Endothelial cell (in vitro differentiated cells): ENCODE measurements at regions not wholly inside any gene's neighbourhood (a gene's known extent, or its start where the extent isn't known, plus 50 kb on each side); places are given as distances from the start of the nearest gene placed in this dataset.

Experiments
- DNase-seq: peaks from one replicate; pipeline ENCODE4 v3.0.0; 2021; ENCODE audit warnings: low spot score
- H3K27ac Mint-ChIP-seq: one replicate; pipeline ENCODE4 v1.8.0; 2021; ENCODE audit warnings: mixed read lengths, inconsistent platforms; ENCODE audit not compliant: unreplicated experiment
- H3K27me3 Mint-ChIP-seq: one replicate; pipeline ENCODE4 v1.8.0; 2021; ENCODE audit warnings: mild to moderate bottlenecking, moderate library complexity, mixed read lengths, inconsistent platforms; ENCODE audit not compliant: unreplicated experiment
- H3K36me3 Mint-ChIP-seq: one replicate; pipeline ENCODE4 v1.8.0; 2021; ENCODE audit warnings: mild to moderate bottlenecking, low read depth, mixed read lengths, inconsistent platforms; ENCODE audit not compliant: unreplicated experiment
- H3K4me1 Mint-ChIP-seq: one replicate; pipeline ENCODE4 v1.8.0; 2021; ENCODE audit warnings: mild to moderate bottlenecking, mixed read lengths, inconsistent platforms; ENCODE audit not compliant: unreplicated experiment
- H3K4me3 Mint-ChIP-seq: one replicate; pipeline ENCODE4 v1.8.0; 2021; ENCODE audit warnings: mild to moderate bottlenecking, mixed read lengths, inconsistent platforms; ENCODE audit not compliant: unreplicated experiment
- H3K9me3 Mint-ChIP-seq: one replicate; pipeline ENCODE4 v1.8.0; 2021; ENCODE audit warnings: mixed read lengths, inconsistent platforms; ENCODE audit not compliant: unreplicated experiment
- TF ChIP-seq, protein P1 (sequence below): fragments of 200-600 bp; sonication (generic); IDR thresholded peaks from one replicate; pipeline ENCODE4 v1.5.0; 2021; ENCODE audit warnings: antibody characterized with exemption; ENCODE audit not compliant: unreplicated experiment

DNA sequence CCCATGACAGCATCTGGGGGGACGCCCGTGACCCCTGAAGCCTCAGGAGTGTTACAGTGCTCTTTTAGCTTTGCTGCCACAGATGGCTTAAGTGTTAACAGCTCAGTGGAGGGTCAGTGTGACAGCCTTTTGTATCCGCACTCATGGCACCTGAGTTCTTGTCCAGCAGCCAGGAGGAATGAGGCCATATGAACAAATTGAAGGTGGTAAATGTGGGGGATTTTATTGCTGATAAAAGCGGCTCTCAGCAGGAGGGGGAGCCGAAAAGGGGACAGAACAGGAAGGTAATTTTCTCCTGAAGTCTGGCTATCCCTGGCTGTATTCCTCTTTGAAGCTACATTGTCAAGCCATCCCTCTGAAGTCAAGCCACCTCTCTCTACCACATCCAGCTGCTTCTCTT, 441.0 kb downstream of the RAPGEF2 start:
- no peak for DNase-seq
- H3K4me3 Mint-ChIP-seq: no peak overlapping the region
- TF ChIP-seq, protein P1, sequence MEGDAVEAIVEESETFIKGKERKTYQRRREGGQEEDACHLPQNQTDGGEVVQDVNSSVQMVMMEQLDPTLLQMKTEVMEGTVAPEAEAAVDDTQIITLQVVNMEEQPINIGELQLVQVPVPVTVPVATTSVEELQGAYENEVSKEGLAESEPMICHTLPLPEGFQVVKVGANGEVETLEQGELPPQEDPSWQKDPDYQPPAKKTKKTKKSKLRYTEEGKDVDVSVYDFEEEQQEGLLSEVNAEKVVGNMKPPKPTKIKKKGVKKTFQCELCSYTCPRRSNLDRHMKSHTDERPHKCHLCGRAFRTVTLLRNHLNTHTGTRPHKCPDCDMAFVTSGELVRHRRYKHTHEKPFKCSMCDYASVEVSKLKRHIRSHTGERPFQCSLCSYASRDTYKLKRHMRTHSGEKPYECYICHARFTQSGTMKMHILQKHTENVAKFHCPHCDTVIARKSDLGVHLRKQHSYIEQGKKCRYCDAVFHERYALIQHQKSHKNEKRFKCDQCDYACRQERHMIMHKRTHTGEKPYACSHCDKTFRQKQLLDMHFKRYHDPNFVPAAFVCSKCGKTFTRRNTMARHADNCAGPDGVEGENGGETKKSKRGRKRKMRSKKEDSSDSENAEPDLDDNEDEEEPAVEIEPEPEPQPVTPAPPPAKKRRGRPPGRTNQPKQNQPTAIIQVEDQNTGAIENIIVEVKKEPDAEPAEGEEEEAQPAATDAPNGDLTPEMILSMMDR: no peak
- H3K4me1 Mint-ChIP-seq: no peaks in the 10 kb centered on the region
- H3K27ac Mint-ChIP-seq: no peak overlapping the region
- H3K9me3 Mint-ChIP-seq: no peaks in the 10 kb centered on the region
- H3K27me3 Mint-ChIP-seq: no peaks in the 10 kb centered on the region
- H3K36me3 Mint-ChIP-seq: no peaks in the 10 kb centered on the region

GRCh38 chr4:159545556-159545955, 442.7 kb downstream of the RAPGEF2 start:
- no peaks in the 10 kb centered on the region for H3K27me3 Mint-ChIP-seq
- TF ChIP-seq, protein P1: no peak

GRCh38 chr4:159547645-159548308, 444.9 kb downstream of the RAPGEF2 start:
- TF ChIP-seq, protein P1: no peak
- Mint-ChIP-seq H3K4me3 (no peak overlapping the region), H3K4me1 (no peaks in the 10 kb centered on the region)

More at GRCh38 chr4:159545556-159545955, 442.7 kb downstream of the RAPGEF2 start:
- Mint-ChIP-seq H3K4me1 (no peaks in the 10 kb centered on the region), H3K27ac (no peak overlapping the region), H3K9me3 (no peaks in the 10 kb centered on the region), H3K36me3 (no peaks in the 10 kb centered on the region), H3K4me3 (no peak overlapping the region)
- no peak for DNase-seq

GRCh38 chr4:159549098-159549518, 446.2 kb downstream of the RAPGEF2 start:
- Mint-ChIP-seq H3K4me1 (no peaks in the 10 kb centered on the region), H3K9me3 (no peaks in the 10 kb centered on the region), H3K27me3 (no peaks in the 10 kb centered on the region), H3K36me3 (no peaks in the 10 kb centered on the region), H3K27ac (no peak overlapping the region), H3K4me3 (no peak overlapping the region)
- DNase-seq: no peak
- TF ChIP-seq, protein P1: no peak

More at GRCh38 chr4:159547645-159548308, 444.9 kb downstream of the RAPGEF2 start:
- Mint-ChIP-seq H3K27ac (no peak overlapping the region), H3K36me3 (no peaks in the 10 kb centered on the region), H3K27me3 (no peaks in the 10 kb centered on the region), H3K9me3 (no peaks in the 10 kb centered on the region)
- no peak for DNase-seq

DNA sequence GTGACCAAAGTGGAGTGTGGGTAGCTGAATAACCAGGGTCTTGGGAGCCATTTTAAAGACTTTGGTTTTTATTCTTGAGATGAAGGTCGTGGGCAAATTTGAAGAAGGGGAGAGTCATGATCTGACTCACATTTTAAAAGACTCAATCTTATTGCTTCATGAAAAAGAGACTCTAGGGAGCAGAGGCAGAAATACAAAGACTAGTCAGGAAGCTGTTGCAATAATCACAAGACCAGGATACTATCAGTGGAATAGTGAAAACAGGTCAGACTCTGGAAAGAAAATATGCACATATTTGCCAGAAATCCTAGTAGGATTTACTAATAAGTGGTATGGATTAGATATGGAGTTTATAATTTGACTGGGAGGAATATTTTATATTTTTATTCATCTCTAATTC, 448.4 kb downstream of the RAPGEF2 start:
- TF ChIP-seq, protein P1: no peak
- Mint-ChIP-seq H3K4me3 (no peak overlapping the region), H3K36me3 (no peaks in the 10 kb centered on the region), H3K27ac (no peak overlapping the region), H3K27me3 (no peaks in the 10 kb centered on the region), H3K9me3 (no peaks in the 10 kb centered on the region), H3K4me1 (no peaks in the 10 kb centered on the region)
- no peak for DNase-seq
